HEK293 (cell line): ENCODE measurements at regions not wholly inside any gene's neighbourhood (a gene's known extent, or its start where the extent isn't known, plus 50 kb on each side); places are given as distances from the start of the nearest gene placed in this dataset.

Source experiments
- CTCF ChIP-seq: fragments of 450-650 bp; formaldehyde crosslinking; IDR thresholded peaks from 2 replicates; pipeline ENCODE4 v1.5.1; 2016; ENCODE audit warnings: missing biosample characterization, missing genetic modification characterization
- PRDM6 ChIP-seq: fragments of 450-650 bp; formaldehyde crosslinking; IDR thresholded peaks from 2 replicates; pipeline ENCODE4 v1.5.1; 2017; ENCODE audit warnings: missing biosample characterization, missing genetic modification characterization
- ZBTB7A ChIP-seq: fragments of 450-650 bp; formaldehyde crosslinking; IDR thresholded peaks from 2 replicates; pipeline ENCODE4 v1.5.1; 2016; ENCODE audit warnings: low read depth, missing biosample characterization, missing genetic modification characterization
- ZNF223 ChIP-seq: fragments of 450-650 bp; formaldehyde crosslinking; IDR thresholded peaks from 2 replicates; pipeline ENCODE4 v1.5.1; 2016; ENCODE audit warnings: missing biosample characterization, missing genetic modification characterization
- ZNF548 ChIP-seq: fragments of 450-650 bp; formaldehyde crosslinking; IDR thresholded peaks from 2 replicates; pipeline ENCODE4 v1.5.1; 2016; ENCODE audit warnings: missing biosample characterization, missing genetic modification characterization
- ZNF76 ChIP-seq: fragments of 450-650 bp; formaldehyde crosslinking; IDR thresholded peaks from 2 replicates; pipeline ENCODE4; 2016; ENCODE audit warnings: low read depth, missing biosample characterization, missing genetic modification characterization, borderline replicate concordance
- ZNF768 ChIP-seq: fragments of 450-650 bp; formaldehyde crosslinking; IDR thresholded peaks from 2 replicates; pipeline ENCODE4 v1.5.1; 2018; ENCODE audit warnings: missing biosample characterization, mild to moderate bottlenecking, missing genetic modification characterization

GRCh38 chr4:16439768-16440167 is 213.5 kb upstream of the TAPT1 start:
- TF ChIP-seq ZNF76 (tag by site-specific recombination) (no peak), ZNF548 (tag by site-specific recombination) (no peak), ZNF223 (no peak), ZNF768 (no peak), CTCF (tag by site-specific recombination) (no peak), ZBTB7A (tag by site-specific recombination) (no peak), PRDM6 (tag by site-specific recombination) (no peak)
